Activated CD8-positive, alpha-beta T cell treated with anti-CD3 and anti-CD28 coated beads for 36 hours (primary cell): ENCODE measurements at regions not wholly inside any gene's neighbourhood (a gene's known extent, or its start where the extent isn't known, plus 50 kb on each side); places are given as distances from the start of the nearest gene placed in this dataset.

ENCODE experiments used
- ATAC-seq: fragments of 200-7000 bp; cut with Tn5 transposase; one replicate; pipeline ENCODE4 v1.10.0; 2021; ENCODE audit warnings: mild to moderate bottlenecking, moderate library complexity
- CTCF ChIA-PET: fragments of 350-600 bp; sonication (Branson Sonifier 250); formaldehyde crosslinking; loops from one replicate; lab custom pipeline; 2021; ENCODE audit warnings: antibody characterized with exemption; lab: Charles Lee
- POLR2A ChIA-PET: fragments of 350-600 bp; sonication (Branson Sonifier 250); formaldehyde crosslinking; loops from one replicate; lab custom pipeline; 2021; ENCODE audit warnings: antibody characterized with exemption; lab: Charles Lee
- DNase-seq: peaks from one replicate; pipeline ENCODE4 v3.0.0-alpha.2; 2020
- H3K27ac Mint-ChIP-seq: one replicate; pipeline ENCODE4 v1.8.0; 2021; ENCODE audit warnings: mild to moderate bottlenecking, mixed read lengths
- H3K27me3 Mint-ChIP-seq: one replicate; pipeline ENCODE4 v1.8.0; 2021; ENCODE audit warnings: mixed read lengths
- H3K36me3 Mint-ChIP-seq: one replicate; pipeline ENCODE4 v1.8.0; 2021; ENCODE audit warnings: low read depth, mixed read lengths
- H3K4me1 Mint-ChIP-seq: one replicate; pipeline ENCODE4 v1.8.0; 2021; ENCODE audit warnings: low read depth, mixed read lengths
- H3K4me3 Mint-ChIP-seq: one replicate; pipeline ENCODE4 v1.8.0; 2021; ENCODE audit warnings: mild to moderate bottlenecking, moderate library complexity, mixed read lengths
- H3K9me3 Mint-ChIP-seq: one replicate; pipeline ENCODE4 v1.8.0; 2021; ENCODE audit warnings: mixed read lengths
- CTCF ChIP-seq: fragments of 200-600 bp; IDR thresholded peaks from one replicate; pipeline ENCODE4 v1.8.0; 2022; ENCODE audit warnings: antibody characterized with exemption, mild to moderate bottlenecking
- intact Hi-C: fragments of 100-400 bp; cut with micrococcal nuclease; formaldehyde crosslinking; loops from one replicate; pipeline ENCODE4 v1.10.0; 2022

- Mint-ChIP-seq H3K36me3 (no peaks in the 10 kb centered on the region), H3K9me3 (no peaks in the 10 kb centered on the region), H3K27me3 (peaks cover 7% of the 10 kb centered on the region), H3K4me1 (no peaks in the 10 kb centered on the region), H3K4me3 (no peak overlapping the region), H3K27ac (no peak overlapping the region)
- ChIA-PET CTCF (interaction anchor here (0.9 kb wide), 1 partner anchor 20 kb away, joined by 3 read pairs; no protein-coding TSS in a partner anchor), POLR2A (no interaction called here)
- TF ChIP-seq CTCF = no peak
- no peak for DNase-seq
- no peak for ATAC-seq
- intact Hi-C loops = no loop called here
Measured at GRCh38 chr12:13680916-13681315, 300.5 kb downstream of the GRIN2B start.

- no peak for TF ChIP-seq CTCF
- no peaks in the 10 kb centered on the region for H3K4me1 Mint-ChIP-seq
- no peak for ATAC-seq
- no peaks in the 10 kb centered on the region for H3K9me3 Mint-ChIP-seq
- no peak for DNase-seq
- H3K27ac Mint-ChIP-seq = no peak overlapping the region
- ChIA-PET CTCF (no interaction called here), POLR2A (no interaction called here)
- H3K4me3 Mint-ChIP-seq = no peak overlapping the region
- H3K27me3 Mint-ChIP-seq = peaks cover 4% of the 10 kb centered on the region
- no peaks in the 10 kb centered on the region for H3K36me3 Mint-ChIP-seq
- intact Hi-C loops = no loop called here
Measured at GRCh38 chr12:13676880-13677279, 304.5 kb downstream of the GRIN2B start.

GRCh38 chr12:13670285-13670866, 311.0 kb downstream of the GRIN2B start:
- intact Hi-C loops = no loop called here
- peaks cover 8% of the 10 kb centered on the region for H3K27me3 Mint-ChIP-seq
- no peak overlapping the region for H3K4me3 Mint-ChIP-seq
- no peak for ATAC-seq
- H3K4me1 Mint-ChIP-seq = no peaks in the 10 kb centered on the region
- ChIA-PET POLR2A (no interaction called here), CTCF (no interaction called here)
- no peak for DNase-seq
- no peak for TF ChIP-seq CTCF
- H3K36me3 Mint-ChIP-seq = no peaks in the 10 kb centered on the region
- H3K9me3 Mint-ChIP-seq = no peaks in the 10 kb centered on the region
- H3K27ac Mint-ChIP-seq = no peak overlapping the region

- no peak for TF ChIP-seq CTCF
- POLR2A ChIA-PET = no interaction called here
- Mint-ChIP-seq H3K27ac (no peak overlapping the region), H3K4me1 (no peaks in the 10 kb centered on the region), H3K27me3 (peaks cover 8% of the 10 kb centered on the region), H3K4me3 (no peak overlapping the region), H3K9me3 (no peaks in the 10 kb centered on the region), H3K36me3 (no peaks in the 10 kb centered on the region)
- CTCF ChIA-PET = no interaction called here
- no peak for DNase-seq
- no peak for ATAC-seq
- intact Hi-C loops = no loop called here
Measured at GRCh38 chr12:13668880-13669279, 312.5 kb downstream of the GRIN2B start.

GRCh38 chr12:13666806-13667205, 314.6 kb downstream of the GRIN2B start:
- no peak for DNase-seq
- no peak for TF ChIP-seq CTCF
- no peaks in the 10 kb centered on the region for H3K36me3 Mint-ChIP-seq
- POLR2A ChIA-PET = interaction anchor here (0.6 kb wide), 1 partner anchor 178 kb away, joined by 3 read pairs; no protein-coding TSS in a partner anchor
- peaks cover 8% of the 10 kb centered on the region for H3K27me3 Mint-ChIP-seq
- no peak overlapping the region for H3K27ac Mint-ChIP-seq
- ATAC-seq = no peak
- CTCF ChIA-PET = interaction anchor here (1.1 to 1.8 kb wide), 4 partner anchors 10 to 389 kb away, joined by 3 to 4 read pairs (median 4); no protein-coding TSS in a partner anchor
- intact Hi-C loops = no loop called here
- no peak overlapping the region for H3K4me3 Mint-ChIP-seq
- H3K9me3 Mint-ChIP-seq = no peaks in the 10 kb centered on the region
- no peaks in the 10 kb centered on the region for H3K4me1 Mint-ChIP-seq
